A549 (cell line): ENCODE measurements at regions not wholly inside any gene's neighbourhood (a gene's known extent, or its start where the extent isn't known, plus 50 kb on each side); places are given as distances from the start of the nearest gene placed in this dataset.

Source experiments
- BHLHE40 ChIP-seq: IDR thresholded peaks from 2 replicates; pipeline ENCODE4 v1.6.1; 2012; ENCODE audit warnings: low read depth, low read length, inconsistent platforms
- CHD2 ChIP-seq: fragments of 150-350 bp; IDR thresholded peaks from 2 replicates; pipeline ENCODE4 v1.6.1; 2014; ENCODE audit warnings: low read length; ENCODE audit not compliant: partially characterized antibody
- EP300 ChIP-seq, 2 experiments: fragments of >200 bp; sonication (Bioruptor Twin); formaldehyde crosslinking; IDR thresholded peaks; 2 replicates in 1 of 2; 3 replicates in 1 of 2; pipeline ENCODE4 v1.6.1; 2016 to 2017
- HOXB13 ChIP-seq: fragments of 250-450 bp; sonication (Bioruptor Pico); IDR thresholded peaks from 2 replicates; pipeline ENCODE4 v1.5.0; 2020; ENCODE audit warnings: low read depth, mild to moderate bottlenecking, moderate library complexity
- MAFK ChIP-seq: fragments of 450-650 bp; IDR thresholded peaks from 2 replicates; pipeline ENCODE4 v1.6.1; 2014; ENCODE audit not compliant: partially characterized antibody
- NFE2L2 ChIP-seq: fragments of 150-350 bp; conservative IDR thresholded peaks from 2 replicates; pipeline ENCODE4 v1.6.1; 2014; ENCODE audit warnings: low read length
- POLR2A ChIP-seq: IDR thresholded peaks from 2 replicates; pipeline ENCODE4 v1.6.1; 2012; ENCODE audit warnings: mild to moderate bottlenecking, low read length
- RAD21 ChIP-seq, 2 experiments: fragments of >200 bp in 1 of 2; sonication (Bioruptor Twin) in 1 of 2; formaldehyde crosslinking in 1 of 2; IDR thresholded peaks in 1 of 2; conservative IDR thresholded peaks in 1 of 2; 2 replicates in 1 of 2; 3 replicates in 1 of 2; pipeline ENCODE4 v1.6.1; 2012 to 2018; ENCODE audit warnings: inconsistent platforms in 1 of 2
- TF ChIP-seq, protein P1 (sequence below): fragments of >200 bp; sonication (Bioruptor Twin); formaldehyde crosslinking; IDR thresholded peaks from 3 replicates; pipeline ENCODE4 v1.5.1; 2016
- TF ChIP-seq, protein P2 (sequence below): fragments of 200-600 bp; sonication (generic); IDR thresholded peaks from 2 replicates; pipeline ENCODE4 v1.6.1; 2016; ENCODE audit warnings: antibody characterized with exemption, mild to moderate bottlenecking, moderate library complexity
- TF ChIP-seq, protein P3 (sequence below): IDR thresholded peaks from 2 replicates; pipeline ENCODE4 v1.6.1; 2012
- TF ChIP-seq, protein P4 (sequence below): fragments of 250-450 bp; sonication (Bioruptor Pico); IDR thresholded peaks from 2 replicates; pipeline ENCODE4 v1.5.0; 2021; ENCODE audit warnings: mild to moderate bottlenecking, moderate library complexity, borderline replicate concordance

DNA sequence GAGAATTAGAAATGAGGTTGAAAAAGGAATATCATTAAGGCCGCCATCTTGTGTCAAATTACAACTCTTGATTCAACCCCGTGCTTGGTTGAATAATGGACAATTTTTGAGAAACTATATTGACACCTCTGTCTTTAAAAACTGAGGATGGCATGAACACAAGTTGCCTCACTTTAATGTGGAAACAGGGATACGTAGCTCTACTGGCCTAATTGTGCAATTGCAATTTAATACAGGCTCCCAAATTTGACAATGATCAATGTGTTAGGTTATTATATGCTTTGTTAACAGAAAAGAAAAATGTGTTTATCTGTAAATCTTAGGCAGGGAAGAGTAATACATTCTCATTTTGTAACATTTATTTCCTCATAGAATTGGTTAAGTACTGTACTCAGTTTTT is 77.1 kb upstream of the MCTP2 start:
- TF ChIP-seq, protein P1, sequence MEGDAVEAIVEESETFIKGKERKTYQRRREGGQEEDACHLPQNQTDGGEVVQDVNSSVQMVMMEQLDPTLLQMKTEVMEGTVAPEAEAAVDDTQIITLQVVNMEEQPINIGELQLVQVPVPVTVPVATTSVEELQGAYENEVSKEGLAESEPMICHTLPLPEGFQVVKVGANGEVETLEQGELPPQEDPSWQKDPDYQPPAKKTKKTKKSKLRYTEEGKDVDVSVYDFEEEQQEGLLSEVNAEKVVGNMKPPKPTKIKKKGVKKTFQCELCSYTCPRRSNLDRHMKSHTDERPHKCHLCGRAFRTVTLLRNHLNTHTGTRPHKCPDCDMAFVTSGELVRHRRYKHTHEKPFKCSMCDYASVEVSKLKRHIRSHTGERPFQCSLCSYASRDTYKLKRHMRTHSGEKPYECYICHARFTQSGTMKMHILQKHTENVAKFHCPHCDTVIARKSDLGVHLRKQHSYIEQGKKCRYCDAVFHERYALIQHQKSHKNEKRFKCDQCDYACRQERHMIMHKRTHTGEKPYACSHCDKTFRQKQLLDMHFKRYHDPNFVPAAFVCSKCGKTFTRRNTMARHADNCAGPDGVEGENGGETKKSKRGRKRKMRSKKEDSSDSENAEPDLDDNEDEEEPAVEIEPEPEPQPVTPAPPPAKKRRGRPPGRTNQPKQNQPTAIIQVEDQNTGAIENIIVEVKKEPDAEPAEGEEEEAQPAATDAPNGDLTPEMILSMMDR = no peak
- TF ChIP-seq EP300 (IDR thresholded peaks at IDR 0.05) = no peak
- TF ChIP-seq MAFK = no peak
- TF ChIP-seq NFE2L2 = no peak
- no peak for TF ChIP-seq HOXB13 (CRISPR knock-in tag)
- TF ChIP-seq, protein P2, sequence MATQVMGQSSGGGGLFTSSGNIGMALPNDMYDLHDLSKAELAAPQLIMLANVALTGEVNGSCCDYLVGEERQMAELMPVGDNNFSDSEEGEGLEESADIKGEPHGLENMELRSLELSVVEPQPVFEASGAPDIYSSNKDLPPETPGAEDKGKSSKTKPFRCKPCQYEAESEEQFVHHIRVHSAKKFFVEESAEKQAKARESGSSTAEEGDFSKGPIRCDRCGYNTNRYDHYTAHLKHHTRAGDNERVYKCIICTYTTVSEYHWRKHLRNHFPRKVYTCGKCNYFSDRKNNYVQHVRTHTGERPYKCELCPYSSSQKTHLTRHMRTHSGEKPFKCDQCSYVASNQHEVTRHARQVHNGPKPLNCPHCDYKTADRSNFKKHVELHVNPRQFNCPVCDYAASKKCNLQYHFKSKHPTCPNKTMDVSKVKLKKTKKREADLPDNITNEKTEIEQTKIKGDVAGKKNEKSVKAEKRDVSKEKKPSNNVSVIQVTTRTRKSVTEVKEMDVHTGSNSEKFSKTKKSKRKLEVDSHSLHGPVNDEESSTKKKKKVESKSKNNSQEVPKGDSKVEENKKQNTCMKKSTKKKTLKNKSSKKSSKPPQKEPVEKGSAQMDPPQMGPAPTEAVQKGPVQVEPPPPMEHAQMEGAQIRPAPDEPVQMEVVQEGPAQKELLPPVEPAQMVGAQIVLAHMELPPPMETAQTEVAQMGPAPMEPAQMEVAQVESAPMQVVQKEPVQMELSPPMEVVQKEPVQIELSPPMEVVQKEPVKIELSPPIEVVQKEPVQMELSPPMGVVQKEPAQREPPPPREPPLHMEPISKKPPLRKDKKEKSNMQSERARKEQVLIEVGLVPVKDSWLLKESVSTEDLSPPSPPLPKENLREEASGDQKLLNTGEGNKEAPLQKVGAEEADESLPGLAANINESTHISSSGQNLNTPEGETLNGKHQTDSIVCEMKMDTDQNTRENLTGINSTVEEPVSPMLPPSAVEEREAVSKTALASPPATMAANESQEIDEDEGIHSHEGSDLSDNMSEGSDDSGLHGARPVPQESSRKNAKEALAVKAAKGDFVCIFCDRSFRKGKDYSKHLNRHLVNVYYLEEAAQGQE = no peak
- no peak for TF ChIP-seq BHLHE40
- no peak for TF ChIP-seq POLR2A
- TF ChIP-seq RAD21 (conservative IDR thresholded peaks at IDR 0.05 in 1 of 2, IDR thresholded peaks at IDR 0.05 in 1 of 2) = no peak
- TF ChIP-seq, protein P3, sequence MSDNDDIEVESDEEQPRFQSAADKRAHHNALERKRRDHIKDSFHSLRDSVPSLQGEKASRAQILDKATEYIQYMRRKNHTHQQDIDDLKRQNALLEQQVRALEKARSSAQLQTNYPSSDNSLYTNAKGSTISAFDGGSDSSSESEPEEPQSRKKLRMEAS = no peak
- TF ChIP-seq, protein P4, sequence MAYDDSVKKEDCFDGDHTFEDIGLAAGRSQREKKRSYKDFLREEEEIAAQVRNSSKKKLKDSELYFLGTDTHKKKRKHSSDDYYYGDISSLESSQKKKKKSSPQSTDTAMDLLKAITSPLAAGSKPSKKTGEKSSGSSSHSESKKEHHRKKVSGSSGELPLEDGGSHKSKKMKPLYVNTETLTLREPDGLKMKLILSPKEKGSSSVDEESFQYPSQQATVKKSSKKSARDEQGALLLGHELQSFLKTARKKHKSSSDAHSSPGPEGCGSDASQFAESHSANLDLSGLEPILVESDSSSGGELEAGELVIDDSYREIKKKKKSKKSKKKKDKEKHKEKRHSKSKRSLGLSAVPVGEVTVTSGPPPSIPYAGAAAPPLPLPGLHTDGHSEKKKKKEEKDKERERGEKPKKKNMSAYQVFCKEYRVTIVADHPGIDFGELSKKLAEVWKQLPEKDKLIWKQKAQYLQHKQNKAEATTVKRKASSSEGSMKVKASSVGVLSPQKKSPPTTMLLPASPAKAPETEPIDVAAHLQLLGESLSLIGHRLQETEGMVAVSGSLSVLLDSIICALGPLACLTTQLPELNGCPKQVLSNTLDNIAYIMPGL (CRISPR knock-in tag) = no peak
- no peak for TF ChIP-seq CHD2
